NCI-H748 treated with DMSO at 0.1 percent for 48 hours (cell line): ENCODE measurements at regions not wholly inside any gene's neighbourhood (a gene's known extent, or its start where the extent isn't known, plus 50 kb on each side); places are given as distances from the start of the nearest gene placed in this dataset.
"Not testable (repeated sequence)": the region's sequence is repeated elsewhere in the genome, so short reads cannot be mapped to it uniquely, and the experiment has no call there.

ENCODE experiments used
- DNase-seq: peaks from one replicate; lab custom pipeline; 2025; lab: John Stamatoyannopoulos, UW

DNA sequence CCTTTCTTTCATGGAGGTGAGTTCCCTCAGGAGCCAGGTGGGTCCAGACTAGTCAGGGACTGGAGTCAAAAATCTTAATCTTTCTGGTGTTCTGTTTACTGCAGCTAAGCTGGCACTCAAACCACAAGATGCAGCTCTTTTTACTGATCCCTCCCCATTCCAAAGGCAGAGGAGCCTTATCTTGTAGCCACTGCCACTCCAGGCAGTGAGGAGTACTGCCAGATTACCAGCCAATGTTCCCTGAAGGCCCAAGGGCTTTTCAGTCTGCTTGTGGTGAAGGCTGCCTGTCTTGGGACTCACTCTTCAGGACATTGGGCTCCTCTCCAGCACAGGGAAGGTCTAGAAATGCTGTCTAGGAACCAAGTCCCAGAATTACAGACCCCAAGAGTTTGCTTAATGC, 490.4 kb upstream of the ADGRB3 start:
- no peak for DNase-seq

DNA sequence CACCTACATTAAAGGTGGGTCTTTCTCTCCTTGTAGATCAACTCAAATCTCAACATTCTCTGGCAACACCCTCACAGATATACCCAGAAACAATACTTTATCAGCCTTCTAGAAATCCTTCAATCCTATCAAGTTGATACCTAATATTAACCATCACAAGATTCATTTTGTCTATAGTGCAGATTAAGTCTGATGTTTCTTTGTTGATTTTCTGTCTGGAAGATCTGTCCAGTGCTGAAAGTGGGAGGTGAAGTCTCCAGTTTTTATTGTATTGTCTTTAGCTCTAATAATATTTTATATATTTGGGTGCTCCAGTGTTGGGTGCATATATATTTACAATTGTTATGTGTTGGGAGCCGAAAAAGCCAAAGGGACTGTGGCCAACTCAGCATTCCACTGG, 493.9 kb upstream of the ADGRB3 start:
- no peak for DNase-seq

DNA sequence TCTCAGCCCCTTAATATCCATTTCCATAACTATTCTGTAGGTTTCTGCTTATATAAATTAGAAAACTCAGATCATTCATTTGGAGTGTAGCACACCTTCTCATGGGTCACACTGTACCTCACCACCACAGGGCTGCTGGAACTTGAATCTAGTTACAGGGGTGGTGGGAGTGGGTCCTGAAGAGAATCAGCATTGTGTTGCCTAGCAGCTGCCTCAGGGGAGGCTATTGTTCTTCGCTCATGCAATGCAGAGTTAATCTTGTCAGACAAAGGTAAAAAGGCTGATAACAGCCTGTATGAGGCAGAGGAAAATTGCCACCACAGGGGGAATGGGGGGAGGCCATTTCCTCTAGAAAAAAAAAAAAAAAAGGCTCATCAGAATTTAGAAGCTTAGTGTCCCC, 496.0 kb upstream of the ADGRB3 start:
- peak; percentile 78 for DNase-seq

DNA sequence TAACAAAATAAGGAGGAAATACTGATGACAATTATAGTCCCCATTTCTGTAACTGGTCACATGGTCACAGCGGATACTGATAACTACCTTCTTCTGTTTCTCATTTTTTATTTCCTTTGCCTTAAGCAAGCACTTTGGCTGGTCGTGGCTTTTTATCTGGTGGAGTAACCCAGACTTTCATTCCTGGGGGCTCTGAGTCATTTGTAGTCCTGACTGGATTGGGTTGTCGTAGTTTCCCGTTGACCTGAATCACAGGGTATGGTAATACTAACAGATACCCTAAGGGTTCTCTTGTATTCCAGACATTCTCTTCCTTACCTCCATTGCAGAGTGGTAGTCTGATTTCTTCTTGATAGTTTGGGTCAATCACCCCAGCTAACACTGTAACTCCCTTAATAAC, 500.3 kb upstream of the ADGRB3 start:
- no peak for DNase-seq

DNA sequence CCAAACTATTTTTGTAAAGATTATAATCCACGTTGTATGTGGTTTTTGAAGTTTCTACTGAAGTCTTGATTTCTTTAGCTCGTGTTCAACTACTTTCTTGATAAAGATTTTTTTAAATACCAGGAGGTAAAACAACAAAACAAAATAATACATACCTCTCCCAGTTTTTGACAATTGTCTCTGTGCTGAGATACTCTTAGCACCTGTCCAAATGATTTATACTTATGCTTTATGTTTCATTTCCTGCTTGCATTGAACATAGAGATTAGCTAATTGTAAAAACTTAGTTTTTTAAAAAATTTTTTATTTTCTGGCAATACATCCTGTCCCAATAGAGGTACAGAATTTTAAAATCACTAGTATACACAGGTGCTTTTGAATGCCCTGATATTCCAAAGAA, 506.9 kb upstream of the ADGRB3 start:
- no peak for DNase-seq

DNA sequence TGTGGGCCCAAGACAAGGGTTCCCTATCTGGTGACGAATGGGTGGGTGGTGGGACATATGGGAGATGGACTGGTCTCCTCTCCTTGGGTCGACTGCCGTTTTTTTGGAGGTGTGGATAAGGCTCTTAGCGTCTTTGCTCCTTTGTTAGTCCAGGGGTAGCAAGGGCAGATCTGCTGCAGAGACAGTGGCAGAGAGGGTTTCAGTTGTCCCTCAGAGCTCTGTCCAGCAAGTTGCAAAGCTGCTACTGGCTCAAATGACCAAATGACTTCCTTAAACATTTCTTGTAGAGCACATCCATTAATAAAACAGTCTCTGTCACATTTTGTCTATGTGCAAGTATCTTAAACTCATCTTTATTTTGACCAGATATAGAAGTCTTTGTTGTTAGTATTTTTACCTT, 508.0 kb upstream of the ADGRB3 start:
- DNase-seq: no peak

DNA sequence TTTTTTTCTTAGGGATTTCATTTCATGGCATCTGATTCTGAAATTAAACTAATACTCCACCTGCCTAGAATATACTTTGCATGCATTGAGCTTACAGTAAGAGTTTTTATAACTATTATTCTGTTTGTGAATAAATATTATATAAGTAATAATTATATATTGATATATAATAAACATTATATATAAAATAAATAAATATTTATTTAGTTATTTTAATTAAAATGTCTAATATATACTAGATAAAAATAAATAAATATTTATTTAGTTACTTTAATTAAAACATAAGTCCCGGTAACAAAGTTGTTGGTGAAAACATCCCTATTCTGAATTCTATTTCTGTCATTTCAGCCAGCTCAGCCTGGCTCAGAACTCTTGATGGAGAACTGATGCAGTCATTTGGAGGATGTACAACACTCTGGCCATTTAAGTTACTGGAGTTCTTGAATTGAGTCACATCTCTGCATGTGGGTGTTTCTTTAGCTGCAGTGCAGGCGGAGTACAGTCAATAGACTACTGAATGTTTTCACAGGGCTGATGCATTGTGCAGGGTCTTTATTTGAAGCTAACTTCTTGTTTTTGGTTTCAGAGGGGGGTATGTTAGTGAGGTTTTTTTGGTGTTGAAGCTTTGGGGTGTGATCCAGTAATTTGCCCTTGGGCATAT, 508.9 kb upstream of the ADGRB3 start:
- no peak for DNase-seq

DNA sequence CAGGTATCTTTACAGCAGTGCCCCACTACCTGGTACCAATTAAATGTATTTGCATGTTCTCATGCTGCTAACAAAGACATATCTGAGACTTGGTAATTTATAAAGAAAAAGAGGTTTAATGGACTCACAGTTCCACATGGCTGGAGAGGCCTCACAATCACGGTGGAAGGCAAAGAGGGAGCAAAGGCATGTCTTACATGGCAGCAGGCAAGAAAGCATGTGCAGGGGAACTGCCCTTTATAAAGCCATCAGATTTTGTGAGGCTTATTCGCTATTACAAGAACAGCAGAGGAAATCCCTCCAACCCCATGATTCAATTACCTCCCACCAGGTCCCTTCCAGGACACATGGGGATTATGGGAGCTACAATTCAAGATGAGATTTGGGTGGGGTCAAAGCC, 512.1 kb upstream of the ADGRB3 start:
- not testable (repeated sequence) for DNase-seq

DNA sequence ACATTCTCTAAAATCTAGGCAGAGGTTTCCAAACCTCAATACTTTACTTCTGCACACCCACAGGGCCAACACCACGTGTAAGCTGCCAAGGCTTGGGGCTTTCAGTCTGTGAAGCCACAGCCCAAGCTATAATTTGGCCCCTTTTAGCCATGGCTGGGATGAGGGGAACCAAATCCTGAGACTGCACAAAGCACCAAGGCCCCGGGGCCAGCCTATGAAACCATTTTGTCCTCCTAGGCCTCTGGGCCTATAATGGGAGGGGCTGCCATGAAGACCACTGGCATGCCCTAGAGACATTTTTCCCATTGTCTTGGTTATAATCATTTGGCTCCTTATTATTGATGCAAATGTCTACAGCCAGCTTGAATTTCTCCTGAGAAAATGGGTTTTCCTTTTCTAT, 513.0 kb upstream of the ADGRB3 start:
- no peak for DNase-seq

DNA sequence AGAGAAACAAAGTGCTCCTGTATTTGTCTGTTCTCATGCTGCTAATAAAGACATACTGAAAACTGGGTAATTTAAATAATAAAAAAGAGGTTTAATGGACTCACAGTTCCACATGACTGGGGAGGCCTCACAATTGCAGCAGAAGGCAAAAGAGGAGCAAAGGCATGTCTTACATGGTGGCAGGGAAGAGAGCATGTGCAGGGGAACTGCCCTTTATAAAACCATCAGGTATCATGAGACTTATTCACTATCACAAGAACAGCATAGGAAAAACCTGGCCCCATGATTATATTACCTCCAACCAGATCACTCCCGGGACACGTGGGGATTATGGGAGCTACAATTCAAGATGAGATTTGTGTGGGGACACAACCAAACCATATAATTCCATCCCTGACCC, 514.1 kb upstream of the ADGRB3 start:
- DNase-seq: not testable (repeated sequence)

DNA sequence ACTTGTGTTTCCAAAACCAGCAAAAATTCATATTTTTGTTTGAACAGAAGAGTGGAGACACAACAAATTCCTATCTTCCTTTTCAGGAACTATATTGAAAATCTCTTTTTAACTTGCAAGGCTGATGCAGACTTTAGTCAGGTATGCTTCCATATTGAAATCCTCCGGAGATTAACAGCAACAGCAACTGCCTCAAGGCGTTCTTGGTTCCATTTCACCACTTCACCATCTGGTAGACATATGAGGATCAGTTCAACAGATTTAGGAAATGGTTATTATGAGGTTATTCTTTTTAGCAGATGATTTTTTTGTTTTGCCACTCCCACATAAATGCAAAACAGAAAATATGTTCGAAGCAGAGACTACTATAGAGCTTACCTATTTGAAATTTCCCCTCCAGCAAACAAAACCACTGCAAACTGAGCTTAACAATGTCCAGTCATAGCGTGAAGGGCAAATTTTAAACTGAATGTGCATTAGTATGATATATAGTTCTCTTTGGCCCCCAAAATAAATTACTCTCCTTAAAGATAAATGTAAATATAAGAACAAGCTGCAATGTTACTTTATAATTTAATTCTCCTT, 520.5 kb upstream of the ADGRB3 start:
- no peak for DNase-seq

DNA sequence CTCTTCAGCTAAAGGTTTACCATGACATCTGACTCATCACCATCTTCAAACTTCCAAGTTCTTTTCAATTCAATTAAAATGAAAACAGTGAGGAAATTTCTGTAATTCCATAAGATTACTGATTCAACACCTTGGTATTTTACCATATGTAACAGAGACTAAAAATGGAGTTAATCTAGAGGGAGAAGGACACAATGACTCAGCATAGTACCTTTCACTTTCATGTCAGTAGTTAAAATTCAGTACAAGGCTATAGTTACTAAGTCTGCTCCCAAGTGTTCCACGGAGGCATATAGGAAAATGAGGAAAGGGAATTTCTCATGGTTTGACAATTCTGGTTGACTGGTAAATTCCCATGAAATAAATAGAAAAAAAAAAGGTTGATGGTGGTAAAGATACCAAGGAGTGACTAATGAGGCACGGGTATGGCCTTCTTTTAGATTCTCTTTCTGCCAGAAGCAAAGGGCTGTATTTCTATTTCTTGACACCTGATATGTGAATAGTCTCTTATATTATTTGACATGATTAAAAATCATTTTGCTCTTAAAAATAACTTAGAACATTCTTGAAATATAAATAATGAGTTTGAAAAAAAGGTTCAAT, 526.7 kb upstream of the ADGRB3 start:
- no peak for DNase-seq

DNA sequence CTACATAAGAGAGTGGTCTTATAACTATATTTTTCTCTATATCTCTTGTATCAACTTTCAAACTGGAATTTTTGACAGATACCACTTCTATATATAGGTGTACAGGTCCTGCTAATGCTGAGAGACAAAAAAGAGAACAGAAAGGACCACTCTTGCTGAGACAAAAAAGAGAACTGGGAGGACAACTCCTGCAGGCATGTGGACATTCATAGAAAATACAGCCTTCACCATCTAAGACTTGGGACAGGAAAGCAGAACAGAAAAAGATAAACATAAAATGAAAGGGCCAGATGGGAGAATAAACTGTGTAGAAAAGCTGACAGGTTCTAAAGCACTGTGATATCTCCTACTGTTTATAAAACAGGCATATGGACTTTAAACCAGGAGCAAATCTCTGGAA, 541.0 kb upstream of the ADGRB3 start:
- DNase-seq: no peak

DNA sequence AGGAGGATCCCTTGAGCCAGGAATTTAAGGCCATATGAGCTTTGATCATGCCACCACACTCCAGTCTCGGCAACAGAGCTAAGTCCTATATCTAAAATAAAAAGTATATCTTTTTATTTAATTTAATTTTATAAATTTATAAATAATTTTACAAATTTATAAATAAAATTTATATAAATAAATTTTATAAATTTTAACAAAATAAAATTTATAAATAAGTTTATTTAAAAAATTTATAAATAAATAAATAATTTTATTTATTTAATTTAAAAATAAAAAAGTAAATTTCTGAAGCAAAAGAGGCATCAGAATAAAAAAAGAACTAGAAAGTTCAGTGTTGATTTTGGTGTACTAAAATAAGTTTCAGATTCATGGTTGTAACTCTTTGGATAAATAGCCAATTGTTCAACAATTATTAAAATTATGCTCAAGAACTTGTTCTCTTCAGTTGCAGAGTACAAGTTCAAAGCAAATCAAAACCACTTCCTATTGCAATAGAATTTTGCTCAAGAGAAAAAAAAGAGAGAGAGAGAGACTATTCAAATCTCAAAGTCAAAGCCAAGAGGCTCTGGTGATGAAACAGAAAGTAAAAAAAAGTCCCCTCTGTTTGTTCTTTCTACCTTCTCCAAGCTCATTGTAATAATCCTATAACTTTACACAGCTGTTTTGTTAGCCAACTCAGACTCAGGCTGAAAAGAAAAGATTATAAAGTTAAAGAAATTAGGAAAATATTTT, 547.5 kb upstream of the ADGRB3 start:
- DNase-seq: no peak

DNA sequence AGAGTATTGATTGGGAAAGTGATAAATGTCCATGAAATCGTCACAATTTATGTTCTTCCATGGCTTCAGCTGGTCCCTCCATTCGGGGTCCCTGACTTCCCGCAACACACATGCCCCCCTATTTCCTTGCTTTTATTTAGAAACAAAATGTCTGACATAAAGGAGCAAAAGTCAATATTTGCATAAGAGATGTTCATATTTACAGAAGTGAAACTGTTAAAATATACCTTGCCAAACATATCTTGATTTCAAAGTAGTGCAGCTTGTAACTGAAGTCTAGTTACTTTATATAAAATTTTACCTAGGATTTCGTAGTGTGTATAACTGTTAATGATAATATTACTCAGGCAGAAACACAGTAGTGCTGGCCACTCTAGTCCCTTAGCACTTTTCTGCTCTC, 548.9 kb upstream of the ADGRB3 start:
- DNase-seq: no peak

DNA sequence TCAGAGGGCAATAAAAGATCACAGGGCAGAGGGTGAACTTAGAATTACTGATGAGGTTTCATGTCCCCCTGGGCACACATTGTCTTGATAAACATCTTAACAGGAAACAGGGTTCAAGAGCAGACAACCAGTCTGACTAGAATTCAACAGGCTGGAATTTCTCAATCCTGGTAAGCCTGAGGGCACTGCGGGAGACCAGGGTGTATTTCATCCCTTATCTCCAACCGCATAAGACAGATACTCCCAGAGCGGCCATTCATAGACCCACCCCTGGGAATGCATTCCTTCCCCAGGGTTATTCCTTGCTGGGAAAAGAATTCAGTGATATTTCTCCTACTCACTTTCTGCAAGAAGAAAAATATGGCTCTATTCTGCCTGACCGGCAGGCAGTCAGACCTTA, 549.5 kb upstream of the ADGRB3 start:
- DNase-seq: not testable (repeated sequence)

DNA sequence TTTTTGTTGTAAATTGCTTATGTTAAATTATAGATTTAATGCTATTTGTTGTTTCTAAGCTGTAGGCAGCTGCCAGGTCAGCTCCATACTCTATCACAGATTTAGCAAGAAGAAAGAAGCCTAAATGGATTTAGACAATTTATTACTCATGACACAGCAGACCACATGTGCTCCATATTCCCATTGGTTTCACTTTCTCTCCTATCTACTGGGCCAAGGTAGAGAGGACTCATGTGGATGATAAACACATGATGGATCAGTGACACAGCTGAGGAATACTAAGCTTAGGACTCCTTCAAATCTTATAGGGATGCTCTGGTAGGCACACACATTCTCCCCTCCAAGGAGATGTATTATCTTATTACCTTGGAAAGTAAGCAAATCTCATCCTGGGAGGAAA, 553.0 kb upstream of the ADGRB3 start:
- DNase-seq: no peak

DNA sequence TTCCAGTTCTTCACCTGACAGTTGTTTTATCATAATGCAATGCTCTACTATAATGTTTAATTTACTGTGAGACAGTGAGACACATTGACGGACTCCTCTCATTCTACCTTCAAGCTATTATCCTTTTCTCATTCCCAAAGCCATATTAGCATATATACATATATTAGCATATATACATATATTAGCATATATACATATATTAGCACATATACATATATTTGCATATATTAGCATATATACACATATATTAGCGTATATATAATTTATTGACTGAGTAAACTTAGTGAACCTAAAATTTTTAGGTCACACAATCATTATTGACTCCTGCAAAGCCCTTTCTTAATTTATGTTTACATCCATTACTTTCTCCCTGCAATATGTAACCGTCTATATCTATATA, 555.0 kb upstream of the ADGRB3 start:
- DNase-seq: no peak

DNA sequence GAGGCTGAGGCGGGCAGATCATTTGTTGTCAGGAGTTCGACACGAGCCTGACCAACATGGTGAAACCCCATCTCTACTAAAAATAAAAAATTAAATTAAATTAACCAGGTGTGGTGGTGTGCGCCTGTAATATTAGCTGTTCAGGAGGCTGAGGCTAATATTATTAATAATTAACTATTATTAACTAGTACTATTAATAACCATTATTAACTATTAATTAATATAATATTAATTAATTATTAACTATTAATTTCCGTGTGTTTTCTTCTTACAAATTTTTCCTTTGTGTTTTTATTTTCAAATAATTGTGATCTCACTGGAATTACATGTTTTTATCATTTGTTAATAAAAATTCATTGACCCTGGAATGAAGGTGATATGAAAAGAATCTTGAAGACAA, 557.4 kb upstream of the ADGRB3 start:
- no peak for DNase-seq

DNA sequence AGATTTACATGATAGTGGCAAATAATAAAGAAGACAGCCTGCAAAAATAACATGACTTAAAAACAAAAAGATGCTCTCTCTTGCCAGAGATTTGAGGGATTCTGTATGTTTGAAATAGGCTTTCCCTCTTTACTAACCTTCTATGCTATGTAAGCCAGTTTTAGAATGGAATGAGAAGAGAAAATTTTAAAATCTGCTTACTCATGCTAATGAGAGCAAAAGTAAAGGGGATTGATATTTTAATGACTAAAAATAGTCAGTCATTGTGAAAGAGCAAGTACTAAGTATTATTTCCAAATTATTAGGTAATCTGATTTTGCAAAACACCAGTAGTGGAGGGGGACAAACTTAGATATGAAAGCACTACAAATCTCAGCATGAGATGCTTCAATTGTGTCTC, 563.3 kb upstream of the ADGRB3 start:
- DNase-seq: no peak

DNA sequence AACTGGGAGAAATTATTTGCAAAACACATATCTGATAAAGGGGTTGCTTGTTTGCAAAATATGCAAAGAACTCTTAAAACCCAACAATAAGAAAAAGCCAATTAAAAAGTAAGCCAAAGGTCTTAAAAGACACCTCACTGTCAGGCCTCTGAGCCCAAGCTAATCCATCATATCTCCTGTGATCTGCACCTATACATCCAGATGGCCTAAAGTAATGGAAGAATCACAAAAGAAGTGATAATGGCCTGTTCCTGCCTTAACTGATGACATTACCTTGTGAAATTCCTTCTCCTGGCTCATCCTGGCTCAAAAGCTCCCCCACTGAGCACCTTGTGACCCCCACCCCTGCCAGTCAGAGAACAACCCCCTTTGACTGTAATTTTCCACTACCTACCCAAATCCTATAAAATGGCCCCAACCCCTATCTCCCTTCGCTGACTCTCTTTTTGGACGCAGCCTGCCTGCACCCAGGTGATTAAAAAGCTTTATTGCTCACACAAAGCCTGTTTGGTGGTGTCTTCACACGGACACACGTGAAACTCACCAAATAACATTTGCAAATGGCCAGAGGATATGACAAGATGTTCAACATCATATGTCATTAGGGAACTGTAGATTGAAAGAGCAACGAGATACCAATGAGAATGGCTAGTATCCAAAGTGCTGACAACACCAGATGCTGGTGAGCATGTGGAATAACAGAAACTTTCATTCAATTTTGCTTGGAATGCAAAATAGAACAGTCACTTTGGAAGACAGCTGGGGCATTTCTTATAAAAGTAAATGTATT, 565.0 kb upstream of the ADGRB3 start:
- DNase-seq: no peak

DNA sequence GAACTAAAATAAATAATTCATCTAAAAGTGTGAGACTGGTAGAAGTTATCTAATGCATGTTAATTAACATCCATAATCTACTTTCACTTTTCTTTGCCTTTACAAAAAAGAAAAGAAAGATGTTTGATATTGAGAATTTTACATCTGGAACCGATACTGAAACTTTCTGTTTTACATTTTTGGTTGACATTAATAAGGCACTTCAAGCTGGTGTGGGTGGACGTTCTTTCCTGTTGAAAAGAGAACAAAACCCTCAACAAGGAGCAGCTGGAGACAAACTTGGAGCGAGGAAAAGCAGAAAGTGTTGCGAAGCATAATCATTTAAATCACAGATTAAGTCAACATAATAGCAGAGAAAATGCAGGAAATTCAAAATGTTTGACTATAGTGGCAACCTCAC, 575.2 kb upstream of the ADGRB3 start:
- no peak for DNase-seq
